GM18873 (cell line): ENCODE measurements at regions not wholly inside any gene's neighbourhood (a gene's known extent, or its start where the extent isn't known, plus 50 kb on each side); places are given as distances from the start of the nearest gene placed in this dataset.

ENCODE experiments used
- ATAC-seq: cut with Tn5 transposase; IDR thresholded peaks from one replicate; pipeline ENCODE4 v1.9.1; 2021; ENCODE audit warnings: mild to moderate bottlenecking, moderate library complexity, moderate number of reproducible peaks; ENCODE audit not compliant: unreplicated experiment, low FRiP score

DNA sequence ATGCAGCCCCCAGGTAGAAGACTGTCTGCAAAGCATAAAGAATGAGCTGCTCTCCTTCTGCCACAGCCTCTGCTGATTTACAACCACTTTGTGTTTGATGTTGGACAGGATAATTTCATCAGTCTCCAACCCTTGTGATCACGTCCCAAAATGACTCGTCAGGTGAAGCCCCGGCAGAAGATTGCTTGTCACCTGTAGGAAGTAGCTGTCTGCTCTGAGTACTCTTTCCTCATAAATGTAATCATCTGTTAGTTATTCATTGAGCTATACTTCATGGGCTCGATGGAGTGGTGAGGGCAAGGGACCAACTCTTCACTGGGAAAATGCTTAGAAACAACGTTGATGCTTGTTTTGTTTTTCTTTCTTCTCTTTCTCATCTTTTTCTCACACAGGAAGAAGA, 290.9 kb upstream of the SP8 start:
- no peak for ATAC-seq

DNA sequence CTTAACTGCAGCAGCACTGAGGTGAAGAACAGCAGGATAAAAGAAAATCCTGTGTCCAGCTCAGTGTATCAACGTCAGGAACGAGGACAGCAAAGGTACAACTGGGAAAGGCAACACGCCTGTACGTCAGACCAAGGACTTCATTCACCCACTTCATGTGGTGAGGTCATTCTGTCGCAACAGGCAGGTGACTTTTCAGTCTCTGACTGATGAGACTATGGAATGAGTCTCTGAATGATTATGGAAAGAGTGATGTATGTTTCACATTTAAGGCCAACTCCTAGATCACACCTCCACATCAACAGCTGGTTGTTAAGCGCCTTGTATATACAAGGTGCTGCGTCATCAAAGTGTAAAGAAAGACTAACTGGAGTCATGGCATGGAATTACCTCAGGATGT, 297.6 kb upstream of the SP8 start:
- no peak for ATAC-seq

DNA sequence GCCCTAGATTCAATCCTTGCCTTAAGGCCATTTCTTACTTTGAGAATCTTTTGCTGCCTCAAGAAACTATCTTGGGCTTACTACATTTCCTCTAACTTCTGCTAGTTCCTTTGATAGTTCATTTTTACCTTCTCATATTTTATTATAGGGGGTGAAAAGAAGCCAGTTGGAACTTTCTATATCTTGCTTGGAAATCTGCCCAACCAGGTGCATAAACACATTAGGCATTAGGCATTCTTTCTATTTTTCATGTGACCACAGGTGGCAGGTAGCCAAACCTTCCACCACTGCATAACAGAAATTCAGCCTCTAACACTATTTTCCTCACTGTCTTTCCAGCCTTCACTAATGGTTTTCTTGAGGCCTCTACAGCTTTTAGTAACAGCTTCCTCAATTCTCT, 300.0 kb upstream of the SP8 start:
- ATAC-seq: no peak

DNA sequence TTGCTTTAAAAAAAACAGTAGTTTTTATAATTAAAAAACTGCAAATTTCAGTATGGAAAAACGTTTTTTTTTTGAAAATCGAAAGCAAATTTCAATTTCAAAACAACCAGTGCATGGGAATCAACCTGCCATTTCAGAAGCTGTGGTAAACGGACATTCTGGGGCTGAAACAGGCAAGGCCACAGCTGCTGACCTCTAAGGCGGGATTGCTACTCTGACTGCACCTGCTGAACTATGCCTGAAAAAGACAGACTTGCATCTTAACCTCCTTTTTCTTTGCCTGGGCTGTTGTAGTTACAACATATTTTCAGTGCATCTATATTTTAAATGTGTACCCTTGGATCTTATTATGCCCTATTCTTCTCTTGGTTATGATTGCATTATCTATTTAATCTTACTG, 303.0 kb upstream of the SP8 start:
- no peak for ATAC-seq

DNA sequence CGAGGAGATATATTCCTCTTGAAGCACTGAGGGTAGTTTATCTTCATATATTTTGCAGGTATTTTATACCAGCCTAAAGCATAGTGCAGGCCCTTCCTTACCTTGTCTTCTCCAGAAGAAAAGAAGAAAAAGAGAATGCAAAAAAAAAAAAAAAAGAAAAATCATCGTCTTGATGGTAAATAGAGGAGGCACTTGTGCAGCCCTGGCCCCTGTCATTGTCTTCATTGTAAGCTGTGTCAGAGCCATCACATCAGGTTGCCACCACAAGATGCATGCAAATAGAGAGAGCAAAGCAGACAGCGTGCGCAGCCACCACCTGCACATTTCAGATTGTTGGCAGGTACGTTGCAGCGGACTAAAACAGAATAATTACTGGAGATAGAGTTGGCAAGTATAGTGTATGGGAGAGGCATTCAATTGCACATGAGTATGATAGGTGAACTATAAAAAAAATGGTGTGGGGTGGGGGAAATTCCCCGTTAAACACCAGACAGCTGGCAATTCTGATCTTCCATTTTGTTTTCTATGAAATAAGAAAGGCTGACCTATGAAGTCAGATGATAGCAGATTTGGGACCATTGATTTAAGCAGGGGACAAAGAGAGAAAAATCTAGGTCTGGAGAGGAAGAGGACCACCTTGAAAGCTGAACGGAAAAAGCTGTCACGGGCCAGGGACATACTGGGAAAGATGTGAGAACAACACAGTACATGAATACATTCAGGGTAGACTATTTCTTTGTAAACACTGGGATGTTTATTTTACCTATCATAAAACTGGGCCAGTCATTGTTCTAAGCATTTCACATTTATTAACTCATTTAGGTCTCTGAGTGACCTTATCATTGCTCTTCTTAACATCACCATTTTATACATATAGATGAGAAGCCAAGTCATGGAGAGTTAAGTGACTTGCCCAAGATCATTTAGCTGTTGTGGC, 306.3 kb upstream of the SP8 start:
- ATAC-seq: no peak

DNA sequence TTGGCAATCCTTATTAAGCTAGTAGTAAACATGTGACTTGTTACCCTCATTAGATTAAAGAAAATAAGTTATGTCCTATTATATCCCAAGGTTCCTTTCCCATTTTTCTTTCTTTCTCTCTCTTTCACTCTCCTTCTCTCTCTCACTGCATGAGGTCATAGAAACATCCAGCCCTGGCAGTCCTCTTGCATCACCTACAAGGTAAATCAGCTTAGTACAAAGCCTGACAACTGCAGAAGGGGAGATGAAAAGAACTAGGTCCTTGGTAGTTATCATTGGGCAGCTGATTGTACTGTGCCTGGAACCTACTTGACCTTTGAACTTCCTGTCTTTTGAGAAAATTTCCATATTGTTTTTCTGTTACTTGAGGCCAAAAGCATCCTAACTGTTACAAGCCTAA, 307.9 kb upstream of the SP8 start:
- ATAC-seq: no peak

DNA sequence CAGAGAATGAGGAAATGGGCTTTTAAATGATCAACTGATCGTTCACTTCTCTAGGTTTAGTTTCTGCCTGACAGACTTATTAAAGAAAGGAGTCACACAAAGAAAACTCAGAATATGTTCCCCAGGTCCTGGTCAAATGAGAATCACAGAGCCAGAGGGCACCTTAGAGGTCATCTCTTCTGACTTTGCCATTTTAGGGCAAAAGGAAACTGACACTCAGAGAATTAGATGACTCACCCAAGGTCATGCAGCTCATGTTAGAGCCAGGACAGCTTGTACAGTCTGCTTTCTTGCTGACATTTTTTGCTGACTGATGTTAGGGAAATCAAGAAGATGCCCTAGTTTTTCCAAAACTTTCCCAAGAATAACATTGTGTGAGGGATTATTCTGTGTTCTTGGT, 312.7 kb upstream of the SP8 start:
- no peak for ATAC-seq

DNA sequence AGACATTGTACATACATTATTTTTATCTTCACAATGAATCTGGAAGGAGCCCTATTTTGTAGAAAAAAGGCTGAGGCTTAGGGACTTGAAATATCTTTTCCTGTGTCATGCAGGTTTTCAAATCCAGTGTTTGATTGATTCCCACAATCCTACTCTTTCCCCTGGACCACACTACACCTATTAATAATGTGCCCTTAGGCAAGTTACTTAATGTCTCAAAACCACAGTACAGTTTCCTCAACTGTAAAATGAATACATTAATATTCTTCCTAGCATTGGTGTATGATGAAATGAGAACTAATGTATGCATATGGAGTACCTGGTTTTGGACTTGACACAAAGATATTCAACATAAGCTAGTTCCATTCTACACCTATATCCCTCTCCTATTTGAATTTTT, 313.3 kb upstream of the SP8 start:
- ATAC-seq: no peak

DNA sequence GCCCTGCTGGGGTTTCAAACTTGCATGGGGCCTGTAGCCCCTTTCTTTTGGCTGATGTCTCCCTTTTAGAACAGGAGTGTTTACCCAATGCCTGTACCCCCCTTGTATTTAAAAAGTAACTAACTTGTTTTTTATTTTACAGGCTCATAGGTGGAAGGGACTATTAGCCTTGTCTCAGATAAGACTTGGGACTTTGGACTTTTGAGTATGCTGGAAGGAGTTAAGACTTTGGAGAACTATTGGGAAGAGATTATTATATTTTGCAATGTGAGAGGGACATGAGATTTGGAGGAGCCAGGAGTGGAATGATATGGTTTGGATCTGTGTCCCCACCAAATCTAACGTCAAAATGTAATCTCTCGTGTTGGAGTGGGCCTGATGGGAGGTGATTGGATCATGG, 314.9 kb upstream of the SP8 start:
- no peak for ATAC-seq

DNA sequence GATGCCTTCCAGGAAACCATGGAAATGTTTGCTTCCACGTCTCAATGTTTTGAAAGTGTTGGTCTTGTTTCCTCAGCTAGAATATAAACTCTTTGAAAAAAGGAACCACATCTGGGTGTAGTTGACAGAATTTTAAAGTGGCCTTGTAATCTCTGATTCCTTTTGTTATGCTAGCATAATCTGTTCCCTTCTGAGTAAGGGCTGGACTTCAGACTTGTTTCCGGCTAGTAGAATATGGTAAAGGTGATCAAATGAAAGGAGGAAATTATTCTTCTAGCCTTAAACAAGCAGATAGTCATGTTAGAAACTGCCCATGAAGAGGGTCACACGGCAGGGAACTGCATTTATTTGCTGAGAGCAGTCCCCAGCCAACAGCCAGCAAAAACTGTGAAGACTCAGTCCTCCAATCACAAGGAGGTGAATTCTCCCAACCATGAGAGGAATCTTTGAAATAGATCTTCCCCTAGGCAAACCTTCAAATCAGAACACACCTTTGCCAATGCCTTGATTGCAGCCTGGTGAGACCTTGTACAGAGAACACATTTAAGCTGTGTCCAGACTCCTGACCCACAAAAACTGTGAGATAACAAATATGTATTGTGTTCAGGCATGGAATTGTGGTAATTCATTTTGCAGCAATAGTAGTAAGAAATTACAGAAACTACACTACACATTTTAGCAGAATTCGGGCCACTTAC, 316.9 kb upstream of the SP8 start:
- no peak for ATAC-seq

DNA sequence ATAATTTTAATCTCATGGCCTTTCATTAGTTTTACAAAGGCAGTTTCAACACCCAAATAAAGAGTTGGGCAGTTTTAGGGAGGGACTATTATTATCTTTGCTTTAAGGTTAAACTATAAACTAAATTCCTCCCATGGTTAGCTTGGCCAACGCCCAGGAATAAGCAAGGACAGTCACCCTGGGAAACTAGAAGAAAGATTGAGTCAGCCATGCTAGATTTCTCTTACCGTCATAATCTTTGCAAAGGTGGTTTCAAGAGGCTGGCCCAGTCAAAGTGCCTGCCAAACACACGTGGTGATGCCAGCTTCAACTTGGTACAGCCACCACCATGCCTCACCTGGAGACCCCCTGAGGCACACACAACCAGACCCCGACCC, 317.4 kb upstream of the SP8 start:
- ATAC-seq: no peak

DNA sequence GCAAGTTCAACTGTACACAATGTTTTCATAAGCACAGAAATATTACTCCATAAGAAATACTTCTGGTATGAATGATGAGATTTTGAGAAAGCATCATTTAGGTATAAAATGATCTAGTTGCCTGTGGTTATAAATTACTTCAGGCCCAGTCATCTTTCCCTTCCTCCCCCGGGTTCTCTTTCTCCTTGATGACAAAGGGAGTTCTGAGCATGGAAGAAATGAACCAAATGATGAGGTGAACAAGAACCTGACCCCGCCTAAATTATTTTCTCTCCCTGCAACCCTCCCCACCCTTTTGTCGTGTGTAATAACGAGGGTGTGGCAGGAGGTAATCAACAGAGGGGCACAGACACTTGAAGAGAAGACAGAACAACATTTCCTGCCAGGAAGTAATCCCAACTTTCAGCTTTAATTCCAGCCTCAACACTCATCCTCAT, 319.6 kb upstream of the SP8 start:
- no peak for ATAC-seq

DNA sequence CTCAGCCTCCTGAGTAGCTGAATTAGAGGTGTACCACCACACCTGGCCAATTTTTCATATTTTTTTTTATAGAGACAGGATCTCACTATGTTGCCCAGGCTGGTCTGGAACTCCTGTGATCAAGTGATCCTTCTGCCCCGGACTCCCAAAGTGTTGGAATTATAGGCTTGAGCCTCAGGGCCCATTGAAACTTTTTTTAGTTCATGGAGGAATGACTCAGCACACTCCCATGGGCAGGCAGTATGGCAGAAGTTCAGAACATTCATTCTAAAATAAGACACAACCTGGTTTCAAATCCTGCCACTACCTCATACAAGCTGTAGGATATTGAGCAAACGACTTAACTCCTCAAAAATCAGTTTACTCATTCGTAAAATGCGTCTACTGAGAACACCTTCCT, 320.4 kb upstream of the SP8 start:
- no peak for ATAC-seq

DNA sequence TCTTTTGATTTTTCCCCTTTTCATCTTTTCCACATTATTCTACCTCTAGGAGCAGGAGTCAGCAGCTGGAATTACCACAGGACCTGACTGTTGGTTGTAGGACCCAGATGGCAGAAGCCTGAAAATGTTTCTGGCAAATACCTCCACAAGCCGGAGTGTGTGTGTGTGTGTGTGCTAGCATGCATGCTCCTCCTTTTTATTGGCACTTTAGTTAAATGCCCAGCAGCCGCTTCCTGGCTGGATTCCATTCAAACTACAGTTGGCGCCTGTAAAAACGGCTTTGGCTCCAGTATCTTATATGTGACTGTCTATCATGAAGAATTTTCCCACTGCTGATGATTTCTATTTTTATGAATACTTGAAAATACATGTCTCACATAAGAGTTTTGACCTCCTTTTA, 319.7 kb upstream of the SP4 start:
- no peak for ATAC-seq

DNA sequence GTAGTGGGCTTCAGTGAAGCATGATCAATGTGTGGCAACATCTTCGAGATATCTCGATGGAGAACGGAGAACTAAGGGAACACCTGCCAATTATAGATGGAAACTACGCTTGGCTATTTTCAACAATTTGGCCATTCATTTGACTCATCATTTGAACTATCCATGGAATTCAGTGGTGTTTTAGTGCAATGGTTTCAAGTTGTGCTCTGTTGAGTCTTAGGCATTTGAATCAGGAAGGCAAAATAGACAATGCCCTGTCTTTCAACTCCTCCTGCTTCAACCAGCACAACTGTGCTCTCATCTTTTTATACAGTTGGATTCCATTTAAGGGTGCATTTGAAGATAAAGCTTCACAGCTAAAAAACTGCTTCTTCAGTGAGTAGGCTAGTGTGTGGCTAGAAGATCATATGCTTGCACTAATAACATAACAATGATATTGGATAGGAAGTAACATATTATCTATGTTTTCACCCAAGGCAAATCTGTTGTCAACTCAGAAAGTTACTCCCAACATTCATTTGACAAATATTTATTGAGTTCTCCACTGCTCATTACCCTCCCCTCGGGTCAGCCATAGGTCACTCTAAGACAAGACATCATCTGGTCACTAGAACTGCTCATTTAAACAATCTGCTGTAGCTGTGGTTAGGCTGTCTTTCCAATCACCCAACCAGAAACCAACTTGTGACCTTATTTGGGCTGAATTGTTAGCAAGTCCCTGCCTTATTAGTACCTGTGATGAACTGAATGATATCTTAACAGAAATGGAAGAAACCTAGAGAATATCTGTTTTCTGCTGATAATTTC, 314.1 kb upstream of the SP4 start:
- no peak for ATAC-seq

DNA sequence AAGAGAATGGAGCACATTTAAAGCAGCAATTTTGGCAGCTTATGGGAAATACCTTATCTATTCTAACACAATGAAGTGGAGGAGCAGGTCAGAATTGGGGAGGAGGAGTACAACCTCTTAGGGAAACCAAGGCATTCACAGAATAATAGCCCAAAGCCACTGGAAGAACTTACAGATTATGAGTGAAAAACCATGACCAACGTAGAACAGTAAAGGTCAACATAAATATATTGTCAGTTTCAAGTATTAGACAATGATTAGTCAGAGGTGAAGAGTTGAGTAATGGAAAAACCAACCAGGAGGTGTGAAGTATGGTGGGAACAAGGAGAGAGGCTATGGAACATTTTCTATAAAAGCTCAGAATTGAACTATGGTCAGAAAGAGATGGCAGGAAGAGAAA, 304.3 kb upstream of the SP4 start:
- no peak for ATAC-seq

DNA sequence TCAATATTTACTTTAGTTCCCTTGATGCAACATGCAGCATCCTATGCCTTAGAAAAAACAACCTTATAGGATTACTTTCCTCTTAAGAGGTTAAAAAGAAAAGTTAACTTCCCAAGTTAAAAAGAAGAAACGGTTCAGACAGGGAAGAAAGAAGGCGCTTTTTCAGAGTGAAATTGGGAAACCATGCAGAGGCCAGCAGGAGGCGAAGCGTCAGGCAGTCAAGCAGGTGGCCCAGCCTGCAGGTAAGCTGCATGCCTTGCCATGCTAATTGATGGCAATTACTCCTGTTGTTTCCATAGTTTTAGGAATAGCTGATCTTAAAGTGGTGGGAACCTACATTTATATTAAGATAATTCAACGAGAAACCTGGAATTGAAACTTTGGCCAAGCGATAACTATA, 302.6 kb upstream of the SP4 start:
- ATAC-seq: no peak

DNA sequence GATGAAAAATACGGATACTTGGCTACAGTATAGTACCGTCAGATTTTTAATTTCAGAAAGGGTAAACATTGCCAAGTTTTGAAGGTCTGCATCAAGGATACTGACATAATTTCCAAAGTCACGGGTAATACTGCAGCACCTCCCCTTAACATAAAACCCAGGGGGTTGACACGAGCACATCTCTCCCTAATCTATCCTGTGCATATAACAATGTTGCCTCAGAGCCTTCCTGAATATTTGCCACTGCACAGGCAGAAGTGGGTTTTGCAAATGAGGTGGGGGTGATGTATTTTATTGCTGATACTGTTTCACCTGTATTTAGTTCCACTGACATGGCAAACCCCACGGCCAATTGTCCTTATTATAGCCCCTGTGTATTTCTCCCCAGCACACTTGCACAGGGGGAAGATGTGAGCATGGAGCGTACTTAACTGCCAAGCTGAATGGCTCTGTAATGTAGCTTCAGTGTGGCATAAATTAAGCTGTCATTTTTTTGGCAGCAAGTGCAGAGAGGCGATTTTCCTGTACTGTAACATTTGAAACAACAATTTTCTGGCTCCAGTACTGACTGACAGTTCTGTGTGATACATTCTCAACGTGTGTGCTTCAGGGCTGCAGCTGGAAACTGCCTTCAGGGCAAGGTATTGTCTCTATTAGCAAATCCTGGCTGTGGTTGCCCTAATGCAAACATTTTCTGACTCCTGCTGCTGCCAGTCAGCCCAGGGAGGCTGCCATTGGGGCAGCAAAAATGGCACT, 299.6 kb upstream of the SP4 start:
- ATAC-seq: no peak

DNA sequence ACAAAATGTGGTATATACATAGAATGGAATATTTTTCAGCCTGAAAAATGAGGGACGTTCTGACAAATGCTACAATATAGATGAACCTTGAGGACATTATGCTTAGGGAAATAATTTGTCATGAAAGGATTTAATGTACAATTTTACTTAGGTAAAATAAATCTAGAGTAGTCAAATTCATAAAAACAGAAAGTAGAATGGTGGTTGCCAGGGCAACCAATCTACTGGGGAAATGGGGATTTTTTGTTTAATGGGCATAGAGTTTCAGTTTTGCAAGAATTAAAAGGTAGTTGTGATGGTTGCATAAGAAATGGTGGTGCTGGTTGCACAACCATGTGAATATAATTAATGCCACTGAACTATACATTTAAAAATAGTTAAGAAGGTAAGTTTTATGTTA, 296.0 kb upstream of the SP4 start:
- ATAC-seq: no peak

DNA sequence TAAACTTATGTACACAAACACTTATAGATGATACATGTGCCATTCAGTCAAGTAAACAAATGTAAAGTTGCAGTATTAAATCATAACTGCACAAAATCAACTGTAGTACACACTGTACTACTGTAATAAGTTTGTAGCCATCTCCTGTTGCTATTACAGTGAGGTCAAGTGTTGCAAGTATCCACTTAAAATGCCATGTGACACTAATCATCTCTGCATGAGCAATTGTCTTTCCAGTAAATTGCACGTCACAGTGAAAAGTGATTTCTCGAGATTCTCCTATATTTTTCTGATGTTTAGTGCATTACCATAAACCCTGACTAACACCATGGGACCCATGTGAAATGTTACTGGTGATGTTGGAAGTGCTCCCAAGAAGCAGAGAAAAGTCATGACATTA, 293.3 kb upstream of the SP4 start:
- ATAC-seq: no peak

DNA sequence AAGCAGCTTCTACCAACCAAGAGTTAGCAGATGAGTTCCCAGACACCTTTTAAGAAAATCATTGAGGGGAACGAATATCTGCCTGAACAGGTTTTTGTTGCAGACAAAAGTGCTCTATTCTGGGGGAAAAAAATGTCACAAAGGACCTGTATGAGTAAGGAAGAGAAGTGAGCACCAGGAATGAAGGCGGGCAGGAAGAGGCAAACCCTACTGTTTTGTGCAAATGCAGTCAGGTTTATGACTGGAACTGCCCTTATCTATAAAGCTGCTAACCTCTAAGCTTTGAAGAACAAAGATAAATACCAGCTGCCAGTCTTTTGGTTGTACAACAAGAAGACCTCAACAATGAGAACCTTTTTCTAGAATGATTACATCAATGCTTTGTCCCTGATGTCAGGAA, 292.4 kb upstream of the SP4 start:
- no peak for ATAC-seq
